ENCODE measurements at regions not wholly inside any gene's neighbourhood (a gene's known extent, or its start where the extent isn't known, plus 50 kb on each side); places are given as distances from the start of the nearest gene placed in this dataset.

DNA sequence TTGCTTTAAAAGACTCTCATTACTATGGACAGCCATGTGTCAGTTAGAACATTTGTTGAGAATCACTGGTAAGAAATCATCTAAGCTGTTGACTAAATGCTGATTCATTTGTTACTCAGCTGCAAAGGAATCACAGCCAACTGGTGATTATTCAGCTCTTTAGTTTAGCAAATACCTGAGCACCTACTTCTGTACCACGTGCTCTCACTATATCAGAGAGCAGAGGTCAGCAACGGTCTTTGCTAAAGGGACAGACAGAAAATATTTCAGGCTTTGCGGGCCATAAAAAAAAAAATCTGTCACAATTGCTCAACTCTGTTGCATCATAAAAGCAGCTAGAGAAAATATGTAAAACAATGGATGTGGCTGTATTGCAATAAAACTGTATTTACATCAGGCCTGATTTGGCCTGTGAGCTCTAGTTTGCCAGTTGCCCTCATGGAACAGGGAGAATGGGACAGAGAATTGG, 377.6 kb downstream of the DNAH5 start:
- no peak for DNase-seq

DNA sequence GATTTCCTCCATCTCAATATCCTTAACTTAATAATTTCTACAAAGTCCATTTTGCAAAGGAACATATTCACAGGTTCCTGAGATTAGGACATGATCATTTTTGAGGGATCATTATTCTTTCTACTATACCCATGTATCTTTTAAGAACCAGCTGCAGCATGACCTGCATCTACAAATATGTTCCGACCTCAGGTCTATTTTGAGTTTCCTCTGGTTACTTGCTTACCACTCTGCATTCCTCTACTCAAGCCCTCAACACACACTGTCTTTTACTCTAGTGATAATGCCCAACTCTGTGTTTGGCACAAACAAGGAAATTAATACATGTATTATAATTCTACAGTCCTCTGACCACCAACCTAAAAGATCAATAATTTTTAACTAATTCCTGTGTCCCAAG, 386.1 kb downstream of the DNAH5 start:
- no peak for DNase-seq

DNA sequence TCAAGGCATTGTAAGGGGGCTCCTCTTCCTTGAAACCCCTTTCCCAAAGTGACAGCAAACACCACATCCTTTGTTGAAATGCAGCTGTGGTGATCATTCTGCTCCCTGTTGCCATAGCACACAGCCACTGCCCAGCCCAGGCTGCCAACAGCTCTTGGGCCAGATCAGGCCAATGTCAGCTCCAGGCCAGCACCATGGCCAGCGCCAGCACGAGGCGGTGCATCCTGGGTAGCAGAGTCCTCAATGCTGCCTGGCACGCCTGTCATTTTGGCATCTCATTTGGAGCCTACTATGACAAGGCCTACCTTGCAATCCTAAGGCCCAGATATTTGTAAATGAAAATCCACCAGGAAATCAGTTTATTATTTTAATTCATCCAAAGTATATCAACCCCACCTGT, 390.6 kb downstream of the DNAH5 start:
- no peak for DNase-seq

DNA sequence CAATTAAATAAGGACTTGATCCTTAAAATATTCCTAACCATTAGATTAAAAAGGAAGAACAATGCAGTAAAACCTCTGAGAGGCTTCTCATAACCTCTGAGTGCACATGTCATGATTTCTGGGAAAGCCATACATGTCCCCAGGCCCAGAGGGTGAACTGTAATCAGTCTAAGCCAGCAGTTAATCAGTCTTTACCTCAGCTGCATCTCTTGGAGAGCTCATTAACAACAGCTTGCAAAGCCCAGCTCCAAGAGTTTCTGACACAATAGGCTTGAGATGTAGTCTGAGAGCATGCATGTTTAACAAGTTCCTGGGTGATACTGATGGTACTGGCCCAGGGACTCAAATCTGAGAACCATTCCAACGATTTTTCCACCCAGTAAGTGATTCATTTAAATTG, 392.1 kb downstream of the DNAH5 start:
- DNase-seq = no peak

DNA sequence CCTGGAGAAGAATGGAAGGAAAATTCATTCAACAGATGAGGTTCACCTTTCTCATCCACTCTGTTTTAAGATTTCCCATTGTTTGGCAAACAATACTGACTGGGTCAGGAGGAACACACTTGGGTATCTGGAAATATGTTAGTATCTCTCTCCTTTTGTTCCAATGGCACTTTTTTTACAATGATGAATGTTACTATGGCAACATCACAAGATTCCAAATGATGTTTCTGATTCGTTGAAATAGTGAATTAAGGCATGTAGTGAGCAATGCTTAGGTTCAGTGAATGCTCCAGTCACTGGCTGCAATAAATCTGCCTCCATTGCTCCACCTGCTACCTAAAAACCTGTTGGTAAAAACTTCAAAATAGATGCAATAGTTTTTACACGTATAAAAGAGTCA, 392.8 kb downstream of the DNAH5 start:
- no peak for DNase-seq

DNA sequence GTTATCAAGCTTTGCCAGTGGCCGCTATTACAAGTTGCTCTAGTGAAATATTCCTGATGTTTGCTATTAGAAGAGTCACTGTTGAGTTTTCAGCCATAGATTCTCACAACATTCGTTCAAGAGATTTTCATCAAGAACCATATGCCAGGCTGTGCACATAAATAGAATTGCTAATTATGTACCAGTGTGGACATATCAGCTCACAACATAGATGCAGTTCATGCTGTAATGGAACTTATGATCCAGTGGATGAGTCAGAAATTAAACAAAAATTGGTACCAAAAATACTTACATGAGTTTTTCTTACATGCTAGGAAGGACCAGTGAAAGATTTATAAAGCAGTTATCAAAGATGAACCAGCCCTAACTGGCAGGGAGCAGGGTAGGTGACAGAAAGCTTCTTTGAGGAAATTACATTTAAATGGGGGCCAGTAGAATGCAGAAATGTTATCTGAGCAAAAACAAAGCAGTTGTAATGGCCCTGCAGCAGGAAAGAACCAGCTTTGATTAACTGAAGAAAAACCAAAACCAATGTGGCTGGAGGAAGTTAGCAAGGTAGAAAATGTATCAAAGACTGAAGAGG, 404.2 kb downstream of the DNAH5 start:
- DNase-seq = no peak

DNA sequence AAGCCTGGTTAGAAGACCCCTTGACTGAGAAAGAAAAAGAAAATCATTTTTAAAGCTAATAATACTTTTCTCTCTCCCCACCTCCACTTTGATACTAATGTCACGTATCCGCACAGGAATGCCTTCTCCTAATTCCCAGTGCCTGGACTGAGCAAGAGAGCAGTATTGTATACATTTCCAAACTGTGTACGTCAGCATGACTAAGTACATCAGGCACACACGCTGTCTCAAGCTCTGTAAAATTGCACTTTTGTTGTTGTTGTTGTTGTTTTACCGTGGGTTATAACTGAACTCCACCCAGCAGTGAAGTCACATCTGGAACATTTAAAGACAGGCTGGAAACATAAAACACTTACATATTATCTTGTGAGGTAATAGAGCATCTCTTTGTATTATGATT, 407.6 kb downstream of the DNAH5 start:
- DNase-seq = no peak

DNA sequence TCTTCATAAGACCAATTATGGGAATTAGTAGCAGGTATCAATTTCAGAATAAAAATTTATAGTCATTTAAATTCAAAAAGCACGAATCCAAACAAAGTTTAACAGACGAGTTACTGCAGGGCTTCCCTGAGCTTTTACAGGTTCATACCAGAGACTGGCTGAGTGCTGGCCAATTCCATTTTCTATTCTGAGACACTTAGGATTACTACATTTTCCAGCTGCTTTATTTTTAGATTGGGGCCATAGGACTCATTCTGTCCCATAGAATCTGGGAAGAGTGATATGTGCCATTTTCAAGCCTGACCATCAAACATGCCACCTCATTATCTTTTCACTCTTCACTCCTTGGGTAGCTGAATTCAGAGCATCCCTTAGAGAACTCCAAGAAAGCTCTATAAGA, 410.7 kb downstream of the DNAH5 start:
- DNase-seq = no peak

DNA sequence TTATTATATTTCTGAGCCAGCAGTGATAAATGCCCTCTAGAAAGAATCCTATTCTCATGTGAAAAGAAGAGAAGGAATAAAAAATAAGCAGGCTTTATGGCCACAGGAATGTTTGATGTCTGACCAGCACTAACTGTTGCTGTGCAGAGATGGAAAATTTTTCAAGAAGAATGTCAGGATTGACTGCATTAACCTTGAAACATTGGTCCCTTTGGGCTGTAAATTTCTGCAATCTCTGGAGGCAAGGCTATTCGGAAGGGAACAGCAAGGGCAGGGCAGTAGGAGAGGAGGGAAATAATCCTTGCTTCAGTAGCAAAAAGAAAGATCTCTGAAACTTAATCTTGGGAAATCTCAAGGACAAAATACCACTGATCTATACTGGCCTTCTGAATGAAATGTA, 415.2 kb downstream of the DNAH5 start:
- no peak for DNase-seq

DNA sequence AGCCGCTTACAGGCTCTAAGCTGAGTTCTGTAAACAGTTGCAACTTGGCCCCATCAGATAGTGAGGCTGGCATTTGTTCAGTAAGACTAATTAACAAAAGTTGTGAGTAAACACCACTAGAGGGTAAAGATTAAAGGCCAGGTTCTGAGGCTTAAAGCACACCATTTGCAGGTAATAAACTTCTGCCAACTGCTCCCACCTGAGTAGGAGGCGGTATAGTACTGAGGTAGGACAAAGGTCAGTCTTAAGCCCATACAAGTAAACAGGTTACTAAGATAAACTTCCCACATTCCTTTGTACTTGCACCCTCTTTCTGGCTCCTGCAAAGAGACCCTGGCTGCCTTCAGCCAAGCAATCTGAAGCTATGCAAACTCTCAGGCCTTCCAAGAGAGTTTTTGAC, 419.6 kb downstream of the DNAH5 start:
- no peak for DNase-seq

DNA sequence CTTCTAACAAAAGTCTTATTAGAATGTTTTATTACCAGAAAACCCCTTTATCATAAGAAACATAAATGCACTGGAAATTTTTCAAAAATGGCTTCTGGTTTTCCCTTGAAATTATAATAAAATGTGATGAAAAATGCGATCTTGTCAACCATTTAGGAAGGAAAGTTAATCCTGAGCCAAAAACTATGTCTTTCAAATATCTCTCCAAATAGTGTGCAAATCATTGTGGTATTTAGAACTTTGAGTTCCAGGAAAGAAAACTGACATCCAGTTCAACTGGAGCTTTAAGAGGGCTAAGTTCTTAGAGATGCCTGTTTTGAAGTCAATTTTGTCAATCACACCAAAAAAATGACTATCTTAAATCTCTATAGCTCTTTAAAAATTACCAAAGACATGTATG, 425.4 kb downstream of the DNAH5 start:
- DNase-seq = no peak

DNA sequence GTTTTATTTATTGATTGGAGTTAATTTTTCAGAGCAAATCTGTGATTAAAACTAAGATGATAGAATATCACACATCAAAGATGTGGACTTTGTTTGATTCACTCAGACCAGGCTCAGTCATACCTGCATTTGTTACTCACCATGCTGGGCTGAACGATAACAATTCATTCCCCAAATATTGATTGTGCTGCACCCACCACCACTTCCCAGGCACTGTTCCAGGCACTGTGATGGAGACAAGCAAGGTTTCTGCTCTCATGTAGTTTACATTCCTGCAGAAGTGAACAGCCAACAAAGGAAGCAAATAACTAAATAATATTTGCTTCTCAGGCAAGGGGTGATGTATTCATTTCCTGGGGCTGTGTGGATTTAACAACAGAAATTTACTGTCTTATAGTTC, 428.3 kb downstream of the DNAH5 start:
- DNase-seq = no peak

DNA sequence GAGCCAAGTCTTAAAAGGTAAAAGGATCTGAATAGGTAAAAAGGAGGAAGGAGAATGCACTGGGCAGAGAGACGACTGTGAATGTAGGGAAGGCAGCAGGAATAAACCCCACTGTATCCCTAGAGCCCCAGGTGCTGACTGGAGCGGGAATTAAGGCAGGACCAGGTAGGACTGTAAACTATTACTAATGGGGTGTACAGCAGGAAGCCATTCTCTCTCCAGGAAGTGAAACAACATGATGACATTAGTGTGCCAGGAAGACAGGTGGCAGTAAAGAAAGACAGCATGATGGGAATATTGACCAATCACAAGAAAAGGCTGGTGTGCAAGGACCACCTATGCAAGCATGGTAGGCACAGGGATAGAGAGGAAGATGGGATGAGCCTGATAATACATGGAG, 433.0 kb downstream of the DNAH5 start:
- peak; percentile 9 for DNase-seq

DNA sequence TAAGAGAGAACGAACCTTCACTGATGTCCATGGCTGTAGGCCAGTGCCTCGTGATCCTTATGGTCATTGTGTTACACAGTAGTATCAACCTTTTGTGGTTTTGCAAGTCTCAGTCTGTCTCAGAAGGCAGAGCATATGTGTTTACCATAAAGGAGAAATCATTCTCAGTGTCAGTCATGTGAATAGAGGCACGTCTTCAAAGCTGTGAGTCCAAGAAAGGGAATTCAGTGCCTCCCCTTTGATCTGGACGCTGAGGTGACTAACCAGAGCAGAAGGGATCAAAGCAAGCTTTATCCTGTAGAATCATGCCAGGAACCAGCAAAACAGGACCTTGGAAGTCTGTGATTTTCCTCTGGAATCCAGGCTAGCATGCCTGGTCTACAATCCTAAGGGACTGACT, 433.9 kb downstream of the DNAH5 start:
- DNase-seq = no peak

DNA sequence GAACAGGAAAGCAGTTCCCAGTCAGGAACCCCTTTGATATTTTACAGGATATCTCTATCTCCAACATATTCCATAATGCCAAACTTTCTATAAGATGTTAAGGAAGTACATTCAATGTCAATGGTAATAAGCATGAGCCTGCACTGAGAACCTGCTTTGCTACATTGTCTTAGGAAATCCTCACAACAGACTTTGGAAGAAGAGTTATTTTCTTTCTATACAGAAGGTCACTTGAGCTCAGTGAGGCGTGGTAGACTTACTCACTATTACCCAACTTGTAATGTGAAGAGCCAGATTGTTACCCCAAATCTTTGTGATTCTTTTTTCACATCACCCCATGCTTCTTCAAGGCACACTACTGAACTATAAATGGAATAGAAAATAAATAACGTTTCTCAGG, 435.9 kb downstream of the DNAH5 start:
- DNase-seq = no peak

DNA sequence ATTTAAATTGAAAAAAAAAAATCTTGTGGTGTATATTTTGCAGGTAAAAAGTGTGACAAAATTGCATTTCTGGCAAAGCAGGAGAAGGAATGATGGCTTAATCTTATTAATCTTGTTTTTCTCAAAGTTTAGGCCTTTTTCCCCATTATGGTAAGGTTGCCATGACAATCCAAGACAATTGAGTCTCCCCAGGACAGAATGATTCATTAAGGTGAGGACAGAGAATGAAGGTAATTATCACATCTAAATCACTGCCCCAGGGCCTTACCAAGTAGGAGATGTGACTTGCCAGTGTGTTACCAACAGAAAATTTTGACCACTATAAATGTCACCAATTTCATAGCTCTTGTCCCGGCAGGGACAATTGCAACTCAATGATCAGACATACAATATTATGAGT, 439.2 kb downstream of the DNAH5 start:
- peak; percentile 55 for DNase-seq

DNA sequence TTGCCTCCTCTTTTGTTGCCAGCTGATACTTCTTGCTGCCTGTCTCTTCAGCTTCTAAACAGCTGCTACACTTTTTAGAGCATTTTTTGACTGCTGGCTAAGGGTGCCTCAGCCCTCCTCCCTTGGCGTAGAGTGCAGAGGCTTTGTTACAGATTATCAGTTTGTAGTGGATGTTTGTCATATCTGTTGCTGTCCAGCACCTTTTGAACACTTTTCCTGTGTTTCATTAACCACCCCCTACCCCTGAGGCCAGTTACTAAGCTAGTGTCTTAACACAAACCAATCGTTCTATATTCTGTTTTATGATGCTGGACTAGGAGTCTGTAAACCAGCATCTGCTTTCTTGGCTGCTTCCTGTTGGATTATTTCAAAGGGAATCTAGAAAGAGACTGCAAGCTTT, 441.5 kb downstream of the DNAH5 start:
- DNase-seq = no peak

DNA sequence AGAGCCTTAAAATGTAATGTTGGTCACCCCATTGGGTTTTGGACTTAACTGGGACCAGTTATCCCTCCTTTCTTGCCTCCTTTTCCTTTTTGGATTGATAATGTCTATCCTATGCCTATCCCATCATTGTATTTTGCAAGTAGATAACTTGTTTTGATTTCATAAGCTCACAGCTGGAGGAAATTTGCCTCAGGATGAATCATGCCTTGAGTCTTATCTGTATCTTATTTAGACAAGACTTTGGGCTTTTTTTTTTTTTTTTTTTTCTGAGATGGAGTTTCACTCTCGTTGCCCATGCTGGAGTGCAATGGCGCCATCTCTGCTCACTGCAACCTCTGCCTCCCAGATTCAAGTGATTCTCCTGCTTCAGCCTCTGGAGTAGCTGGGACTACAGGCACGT, 443.3 kb downstream of the DNAH5 start:
- no peak for DNase-seq

DNA sequence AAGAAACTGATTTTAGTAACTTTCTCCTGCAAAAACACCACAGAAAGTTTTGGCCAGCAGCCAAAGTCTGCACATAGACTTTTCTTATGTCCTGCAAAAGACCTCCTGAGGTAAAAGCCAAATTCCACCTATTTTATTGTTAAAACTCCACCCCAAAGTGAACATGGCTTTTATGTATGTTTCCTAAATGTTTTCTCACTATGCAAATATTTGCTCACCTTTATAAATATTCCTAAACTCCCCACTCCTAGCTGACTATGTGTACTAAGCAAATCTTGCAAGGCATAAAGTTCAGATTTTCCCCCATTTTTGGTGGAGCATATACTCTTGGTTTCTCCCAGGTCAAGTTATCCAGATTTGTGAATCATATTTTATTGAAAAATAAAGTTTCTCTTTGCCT, 446.2 kb downstream of the DNAH5 start:
- peak; percentile 9 for DNase-seq

DNA sequence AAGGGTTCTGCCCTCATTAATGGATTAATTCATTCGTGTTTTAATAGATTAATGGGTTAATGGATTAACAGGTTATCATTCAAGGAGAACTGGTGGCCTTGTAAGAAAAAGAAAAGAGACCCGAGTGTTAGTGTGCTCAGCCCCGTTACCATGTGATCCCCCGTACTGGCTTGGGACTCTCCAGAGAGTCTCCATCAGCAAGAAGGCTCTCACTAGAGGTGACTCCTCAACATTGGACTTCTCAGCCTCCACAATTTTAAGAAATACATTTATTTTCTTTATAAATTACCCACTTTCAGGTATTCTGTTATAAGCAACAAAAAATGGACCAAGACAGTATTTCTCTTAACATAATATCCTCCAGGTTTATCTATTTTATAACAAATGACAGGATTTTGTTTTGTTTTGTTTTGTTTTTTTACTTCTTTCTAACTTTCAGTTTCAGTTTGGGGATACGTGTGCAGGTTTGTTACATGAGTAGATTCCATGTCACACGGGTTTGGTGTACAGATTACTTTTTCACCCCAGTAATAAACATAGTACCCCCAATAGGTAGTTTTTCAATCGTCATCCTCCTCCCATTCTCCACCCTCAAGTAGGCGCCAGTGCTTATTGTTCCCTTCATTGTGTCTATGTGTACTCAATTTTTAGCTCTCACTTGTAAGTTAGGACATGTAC, 456.1 kb downstream of the DNAH5 start:
- no peak for DNase-seq

DNA sequence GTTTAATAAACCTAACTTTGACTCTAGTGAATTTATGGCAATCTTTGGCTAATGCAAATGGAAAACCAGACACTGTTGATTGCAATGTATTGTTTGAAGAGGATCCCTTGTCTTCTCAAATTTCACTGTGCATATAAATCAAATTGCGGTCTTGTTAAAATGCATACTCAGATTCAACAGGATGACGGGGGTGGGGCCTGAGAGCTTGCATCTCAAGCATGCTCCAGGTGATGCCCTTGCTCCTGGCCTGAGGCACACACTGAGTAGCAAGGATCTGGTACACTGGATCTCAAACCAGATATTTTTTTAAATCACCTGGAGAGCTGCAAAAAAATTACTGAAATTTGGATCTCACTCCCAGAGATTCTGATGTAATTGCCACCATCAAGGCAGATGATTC, 463.7 kb downstream of the DNAH5 start:
- peak; percentile 59 for DNase-seq

DNA sequence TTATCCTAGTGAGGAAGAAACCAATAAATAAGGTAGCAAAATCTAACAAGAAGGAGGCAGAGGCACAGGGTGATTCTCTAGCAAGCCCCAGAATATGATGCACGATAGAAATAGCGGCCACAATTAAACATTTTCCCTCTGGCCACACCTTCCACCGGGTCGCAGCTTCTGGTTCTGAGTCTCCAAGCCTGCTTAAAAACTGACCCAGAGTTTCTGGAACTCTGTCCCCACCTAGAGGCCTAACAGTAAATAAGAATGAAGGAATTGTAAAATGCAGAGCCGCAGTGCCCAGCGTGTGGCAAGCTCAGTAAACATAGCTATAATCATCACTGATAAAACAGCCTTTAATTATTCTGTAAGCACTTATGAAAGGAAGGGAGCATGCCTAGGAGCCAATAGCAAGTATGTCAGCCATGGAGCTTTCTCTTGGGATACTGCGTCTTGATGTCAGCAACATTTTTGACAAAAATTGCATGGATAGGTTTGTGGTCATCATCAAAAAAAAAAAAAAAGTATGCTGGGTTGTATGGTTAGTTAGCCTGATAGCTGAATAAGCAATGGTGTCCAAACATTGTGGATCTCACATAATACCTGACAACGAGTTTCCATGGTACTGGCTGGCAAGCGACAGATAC, 465.5 kb downstream of the DNAH5 start:
- DNase-seq = peak; percentile 81

DNA sequence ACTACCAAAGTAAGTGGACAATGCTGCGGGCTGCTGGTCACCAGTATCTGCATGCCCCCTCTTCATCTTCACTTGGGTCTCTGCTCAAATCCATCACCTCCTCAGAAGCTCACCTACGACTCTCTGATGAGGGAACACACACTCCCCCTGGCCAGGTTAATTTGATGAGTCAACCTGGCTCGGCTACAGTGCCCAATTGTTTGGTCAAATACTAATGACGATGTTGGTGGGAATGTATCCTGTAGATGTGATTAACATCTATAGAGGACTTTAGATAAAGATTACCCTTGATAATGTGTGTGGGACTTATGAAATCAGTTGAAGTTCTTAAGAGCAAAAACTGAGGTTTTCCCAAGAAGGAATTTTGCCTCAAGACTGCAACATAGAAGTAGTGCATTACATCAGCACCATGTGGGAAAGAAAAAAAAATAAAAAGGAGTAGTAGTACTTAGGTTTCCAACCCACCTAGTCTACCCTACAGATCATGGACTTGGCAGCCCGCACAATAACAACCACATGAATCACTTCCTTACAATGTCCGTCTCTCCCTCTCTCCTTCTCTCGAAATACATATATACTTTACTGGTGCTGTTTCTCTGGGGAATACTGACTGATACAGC, 467.3 kb downstream of the DNAH5 start:
- DNase-seq = no peak

DNA sequence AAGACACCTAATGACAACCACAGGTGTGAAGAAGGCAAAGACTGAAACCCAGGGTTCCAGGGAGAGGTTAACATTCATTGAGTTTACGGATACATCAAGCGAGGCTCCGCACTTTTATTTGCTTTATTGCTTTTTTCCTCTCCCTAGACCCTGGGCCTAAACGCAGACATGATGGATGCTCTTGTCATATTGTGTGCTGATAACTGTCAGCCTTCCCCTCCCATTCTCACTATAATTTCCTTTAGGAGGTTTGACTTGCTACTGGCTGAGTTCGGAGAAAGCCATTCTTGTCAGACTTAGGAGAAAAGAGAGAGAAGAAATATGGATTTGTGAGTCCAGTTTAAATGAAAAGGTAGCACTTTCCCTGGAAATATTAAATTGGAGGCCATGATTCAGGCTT, 471.6 kb downstream of the DNAH5 start:
- no peak for DNase-seq

Measured in NCI-H69 (cell line).